AG08396 (cell line): ENCODE measurements at regions not wholly inside any gene's neighbourhood (a gene's known extent, or its start where the extent isn't known, plus 50 kb on each side); places are given as distances from the start of the nearest gene placed in this dataset.

Experiments used
- DNase-seq: peaks from one replicate; pipeline ENCODE4 v3.0.0; 2012; ENCODE audit warnings: low spot score, mixed read lengths

DNA sequence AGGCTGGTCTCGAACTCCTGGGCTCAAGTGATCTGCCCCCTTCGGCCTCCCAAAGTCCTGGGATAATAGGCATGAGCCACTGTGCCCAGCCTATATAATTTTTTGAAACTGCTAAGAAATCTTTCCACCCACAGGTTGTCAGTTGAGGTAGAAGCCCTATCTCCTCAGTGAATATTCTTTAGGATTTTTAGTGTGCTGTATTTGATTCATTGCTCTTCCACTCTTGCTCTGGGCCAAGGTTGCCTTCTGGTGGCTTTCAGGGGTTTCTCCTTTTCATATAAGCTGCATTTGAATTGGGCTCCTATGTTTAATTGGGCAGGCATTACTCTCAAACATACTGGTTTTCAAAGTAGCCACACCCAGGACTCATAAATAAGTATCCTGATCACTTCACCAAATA, 931.2 kb downstream of the GATA3 start:
- no peak for DNase-seq

DNA sequence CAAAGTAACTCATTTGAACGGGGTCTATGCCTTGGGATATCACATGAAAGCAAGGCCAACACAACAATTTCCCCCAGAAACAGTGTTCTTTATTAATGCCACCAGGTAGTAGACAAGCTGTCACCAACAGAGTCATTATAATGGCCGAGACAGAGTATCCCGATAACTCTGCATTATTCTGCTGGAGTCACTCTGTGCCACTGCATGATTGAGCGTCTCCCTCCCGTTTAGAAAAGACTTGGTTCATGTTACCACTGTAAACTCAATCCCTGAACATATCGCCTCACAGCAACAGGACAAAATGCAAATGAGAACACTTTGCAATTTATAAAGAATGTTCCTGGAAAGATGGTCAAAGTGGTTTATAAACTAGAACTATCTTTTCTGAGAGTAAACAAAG, 932.5 kb downstream of the GATA3 start:
- DNase-seq, result no peak

DNA sequence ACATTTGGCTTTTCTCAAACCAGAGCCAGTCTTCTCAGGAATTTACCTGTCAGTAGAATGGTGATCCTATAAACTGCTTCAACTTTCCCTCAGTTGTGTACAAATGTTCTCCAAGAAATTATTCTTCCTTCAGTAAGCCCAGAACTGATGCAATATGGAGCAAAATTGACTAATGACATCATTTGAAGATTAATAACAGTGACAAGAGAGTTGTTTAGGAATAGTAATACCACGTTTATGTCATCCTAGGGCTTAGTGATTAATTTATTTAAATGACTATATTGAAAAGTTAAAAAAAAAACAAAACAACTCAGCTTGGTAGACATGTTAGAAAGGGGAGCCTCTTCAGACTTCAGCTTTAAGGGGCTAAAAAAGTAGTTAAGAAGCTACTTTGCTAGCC, 933.2 kb downstream of the GATA3 start:
- DNase-seq, result no peak

DNA sequence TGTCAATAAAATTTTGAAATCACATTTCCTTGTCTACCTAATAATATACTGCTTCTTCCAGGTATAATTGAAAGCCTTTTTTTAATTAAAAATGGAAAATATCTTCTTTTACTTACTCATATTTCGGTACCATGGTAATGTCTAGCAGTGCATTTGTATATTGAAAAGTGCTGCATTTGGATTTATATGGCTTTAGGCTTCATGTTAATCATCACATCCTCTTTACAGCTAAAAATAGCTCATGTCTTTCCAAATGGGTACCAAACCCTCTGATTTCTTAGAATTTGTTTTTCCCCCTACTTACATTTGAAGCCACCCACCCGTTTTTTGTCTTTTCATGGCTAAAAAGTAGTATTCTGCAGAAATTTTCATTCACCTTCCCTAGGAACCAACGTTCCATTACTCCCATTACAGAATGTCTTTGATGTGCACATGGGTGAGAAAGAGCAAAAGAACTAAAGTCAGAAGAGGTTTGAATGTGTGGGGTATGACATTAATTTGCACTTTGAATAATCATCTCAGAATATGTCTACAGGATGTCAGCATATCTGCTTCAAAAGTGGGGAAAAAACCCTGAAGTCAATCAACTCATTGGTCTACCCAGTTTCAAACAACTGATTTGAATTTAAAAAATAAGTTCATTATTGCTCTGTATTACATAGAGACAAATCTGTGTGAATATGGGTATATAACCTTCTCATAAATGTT, 935.9 kb downstream of the GATA3 start:
- no peak for DNase-seq

DNA sequence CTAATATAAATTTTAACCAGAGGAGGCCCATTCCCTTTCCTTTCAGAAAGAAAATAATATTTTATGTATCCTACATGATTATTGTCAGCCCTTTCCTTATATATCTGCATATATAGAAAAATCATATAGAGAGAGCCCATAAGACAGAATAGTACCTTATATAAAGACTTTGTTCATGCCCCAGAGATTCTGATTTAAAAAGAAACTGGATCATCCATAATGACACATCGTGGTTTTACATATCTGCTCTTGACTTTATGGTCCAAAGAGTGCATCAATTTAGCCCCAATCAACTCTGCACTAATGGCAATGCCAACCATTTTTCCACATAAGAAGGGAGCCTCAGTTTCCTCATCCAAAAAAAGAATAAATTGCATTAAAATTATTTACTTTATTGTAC, 937.5 kb downstream of the GATA3 start:
- DNase-seq, result no peak

DNA sequence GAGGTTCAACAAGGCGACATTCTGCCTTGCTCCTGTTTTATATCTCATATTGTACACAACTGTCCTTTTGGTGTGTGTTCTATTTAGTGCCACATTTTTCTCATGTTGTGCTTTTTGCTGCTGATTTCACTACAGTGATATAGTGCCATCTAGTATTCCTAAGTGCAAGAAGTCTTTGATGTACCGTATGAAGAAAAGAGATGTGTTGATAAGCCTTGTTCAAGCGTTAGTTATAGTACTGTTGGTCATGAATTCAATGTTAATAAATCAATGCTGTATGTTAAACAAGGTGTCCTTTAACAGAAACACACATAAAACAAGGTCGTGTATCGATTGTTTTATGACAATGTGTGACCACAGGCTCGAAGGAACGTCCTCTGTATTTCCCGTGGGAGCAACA, 939.4 kb downstream of the GATA3 start:
- no peak for DNase-seq

DNA sequence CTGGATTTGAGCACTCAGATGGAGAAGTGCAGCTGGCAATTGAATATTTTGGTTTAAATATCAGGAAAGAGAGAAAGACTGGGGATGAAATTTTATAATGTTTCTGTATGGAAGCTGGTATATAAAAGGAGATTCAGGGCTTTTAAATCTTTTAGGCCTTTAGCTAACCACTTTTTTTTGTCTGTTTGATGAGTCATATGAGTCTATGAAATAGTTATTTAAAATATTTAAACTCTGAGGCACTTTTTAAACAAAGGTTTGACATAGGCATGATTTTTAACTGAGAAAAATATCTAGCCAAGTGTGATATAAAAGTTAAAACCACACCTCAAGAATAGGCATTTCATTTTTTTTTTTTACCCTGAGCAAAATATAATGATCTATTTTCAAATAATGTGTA, 944.3 kb downstream of the GATA3 start:
- DNase-seq, result no peak

DNA sequence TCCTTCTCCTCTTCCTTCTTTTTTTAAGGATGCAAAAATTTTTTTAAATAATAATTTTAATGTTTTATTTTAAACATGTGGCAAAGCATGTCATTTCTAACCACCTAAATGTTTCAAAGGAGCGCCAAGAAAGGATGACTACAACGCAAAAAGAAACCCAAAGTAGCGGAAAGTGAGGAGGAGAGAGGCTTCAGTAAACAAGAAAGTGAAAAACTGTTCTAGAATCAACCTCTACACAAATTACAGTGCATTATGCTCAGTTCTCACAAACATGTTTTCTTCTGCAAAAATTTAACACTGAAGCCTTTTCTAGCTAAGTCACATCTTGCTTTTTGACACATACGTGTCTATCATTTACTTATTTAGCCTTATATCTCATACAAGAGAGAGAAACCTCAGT, 948.6 kb downstream of the GATA3 start:
- DNase-seq, result no peak

DNA sequence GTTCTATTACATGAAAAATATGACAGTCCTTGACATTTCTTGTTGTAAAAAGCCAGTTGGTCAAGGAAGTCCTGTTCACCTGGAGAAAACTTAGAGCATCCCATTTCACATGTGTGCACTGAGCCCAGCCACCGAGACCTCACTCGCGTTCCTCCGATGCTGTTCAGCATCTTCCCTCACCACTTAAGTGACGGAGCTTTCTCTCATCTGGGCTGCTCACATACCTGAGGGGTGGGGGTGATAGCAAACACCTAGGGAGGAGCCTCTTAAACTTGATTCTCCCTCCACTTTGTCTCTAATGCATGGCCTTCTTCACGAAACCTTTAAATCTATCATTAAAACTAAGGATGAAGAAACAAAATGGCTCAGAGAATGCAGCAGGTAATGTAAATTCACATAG, 950.2 kb downstream of the GATA3 start:
- no peak for DNase-seq

DNA sequence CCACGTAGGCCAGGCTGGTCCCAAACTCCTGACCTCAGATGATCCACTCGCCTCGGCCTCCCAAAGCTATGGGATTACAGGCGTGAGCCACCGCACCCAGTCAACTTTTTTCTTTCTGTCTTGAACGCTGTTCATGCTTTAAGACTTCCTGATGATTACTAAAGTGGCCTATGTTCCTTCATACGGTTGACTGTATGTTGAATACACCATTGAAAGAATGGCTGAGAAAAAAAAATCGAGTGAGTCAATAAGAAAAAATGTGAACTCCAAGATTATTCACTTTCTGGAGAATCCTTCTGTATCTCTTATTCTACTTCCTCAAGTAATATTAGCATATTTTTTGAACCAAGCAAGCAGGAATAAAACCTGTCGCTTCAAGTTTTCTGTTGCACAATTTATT, 955.0 kb downstream of the GATA3 start:
- no peak for DNase-seq

DNA sequence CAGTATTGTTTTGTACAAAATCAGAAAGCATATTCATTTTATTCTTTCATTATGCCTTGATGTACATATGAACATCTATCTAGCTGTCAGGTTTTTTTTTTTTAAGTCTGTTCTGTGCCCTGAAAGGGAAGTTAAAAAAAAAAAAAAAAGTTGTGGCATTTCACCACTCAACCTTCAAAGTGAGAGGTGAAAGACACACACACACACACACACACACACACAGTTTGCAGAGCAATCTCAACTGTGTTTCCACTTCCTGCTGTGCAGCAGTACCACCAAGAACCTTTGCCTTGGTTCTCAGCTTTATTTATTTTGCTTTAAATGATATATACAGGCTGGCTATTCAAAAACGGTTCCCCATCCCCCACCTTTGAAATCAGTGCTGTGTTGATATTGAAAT, 955.6 kb downstream of the GATA3 start:
- no peak for DNase-seq

DNA sequence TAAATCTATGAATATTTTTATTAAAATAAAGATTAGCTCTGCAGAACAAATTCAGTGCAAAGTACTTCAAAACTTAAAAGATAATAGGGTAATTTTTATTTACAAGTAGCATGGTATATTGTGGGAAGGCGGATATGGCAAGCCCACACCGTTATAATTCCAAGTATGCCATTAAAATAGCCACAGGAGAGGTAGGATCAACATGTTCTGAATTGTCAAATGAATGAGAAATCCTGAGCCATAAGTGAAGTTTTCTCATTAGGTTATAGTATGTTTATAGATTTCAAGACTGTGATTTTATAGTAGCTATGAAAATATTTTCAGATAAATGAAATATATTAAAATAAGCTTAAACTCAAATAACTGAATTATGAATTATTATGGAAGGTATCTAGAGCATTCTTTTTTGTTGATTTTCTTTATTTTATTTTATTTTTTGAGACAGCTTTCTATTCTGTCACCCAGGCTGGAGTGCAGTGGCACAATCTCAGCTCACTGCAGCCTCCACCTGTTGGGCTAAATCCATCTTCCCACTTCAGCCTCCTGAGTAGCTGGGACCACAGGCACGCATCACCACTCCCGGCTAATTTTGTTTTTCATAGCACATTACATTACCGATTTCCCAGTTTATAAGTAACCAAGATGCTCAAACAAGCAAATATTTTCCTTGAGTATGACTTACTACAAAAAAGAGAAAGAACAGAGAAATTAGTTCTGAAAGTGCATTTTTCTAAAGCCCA, 956.6 kb downstream of the GATA3 start:
- DNase-seq, result no peak

DNA sequence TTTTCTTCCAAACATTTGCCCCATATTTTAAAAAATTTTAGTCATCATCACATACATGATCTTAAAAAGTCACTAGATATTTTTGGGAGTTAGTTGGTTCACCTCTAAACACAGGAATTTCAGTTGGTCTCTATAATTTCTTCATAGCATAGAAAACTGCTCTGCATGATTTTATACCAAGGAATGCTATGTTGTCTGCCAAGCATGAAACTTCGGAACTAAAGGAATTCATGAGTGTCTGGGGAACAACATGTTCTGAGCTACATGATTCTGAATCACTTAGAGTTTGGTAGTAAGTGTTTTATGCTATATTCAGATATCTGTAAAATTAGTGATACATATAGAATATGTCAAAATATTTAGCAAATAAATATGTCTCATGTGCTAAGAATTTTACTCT, 957.8 kb downstream of the GATA3 start:
- no peak for DNase-seq

DNA sequence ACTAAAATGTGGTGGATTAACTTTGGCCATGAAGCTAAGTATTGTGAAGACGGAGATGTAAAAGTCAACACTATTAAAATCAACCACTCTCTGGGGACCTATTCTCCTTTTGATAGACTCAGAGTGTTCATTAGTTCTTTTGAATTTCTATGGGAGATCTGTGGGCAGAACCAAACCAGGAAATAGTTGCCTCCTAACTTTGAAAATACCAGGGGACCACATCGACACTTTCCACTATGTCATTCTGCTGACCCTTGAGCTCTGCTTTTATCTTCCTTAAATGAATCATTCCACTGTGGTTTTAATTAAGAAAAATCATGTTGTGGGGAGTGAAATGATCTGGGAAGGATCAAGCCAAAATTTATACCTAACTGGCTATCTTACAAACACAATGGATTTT, 960.5 kb downstream of the GATA3 start:
- DNase-seq, result no peak

DNA sequence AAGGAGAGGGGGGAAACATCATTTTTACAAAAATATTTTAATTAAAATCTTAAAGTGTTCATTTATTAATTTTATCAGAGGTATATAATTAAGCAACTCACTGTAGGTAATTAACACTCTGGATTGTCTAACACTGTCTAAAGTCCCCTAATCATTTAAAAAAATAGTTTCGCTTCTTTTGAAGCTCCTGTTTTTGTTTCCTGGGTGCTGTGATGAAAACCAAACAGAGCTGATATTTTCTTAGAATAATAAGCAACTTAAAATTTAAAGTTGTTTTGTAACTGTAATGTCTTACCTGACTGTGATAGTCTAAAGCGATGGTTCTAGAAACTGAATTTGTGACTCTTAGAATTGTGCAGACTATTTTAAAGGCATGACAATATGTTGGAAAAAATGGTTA, 961.0 kb downstream of the GATA3 start:
- DNase-seq, result no peak

DNA sequence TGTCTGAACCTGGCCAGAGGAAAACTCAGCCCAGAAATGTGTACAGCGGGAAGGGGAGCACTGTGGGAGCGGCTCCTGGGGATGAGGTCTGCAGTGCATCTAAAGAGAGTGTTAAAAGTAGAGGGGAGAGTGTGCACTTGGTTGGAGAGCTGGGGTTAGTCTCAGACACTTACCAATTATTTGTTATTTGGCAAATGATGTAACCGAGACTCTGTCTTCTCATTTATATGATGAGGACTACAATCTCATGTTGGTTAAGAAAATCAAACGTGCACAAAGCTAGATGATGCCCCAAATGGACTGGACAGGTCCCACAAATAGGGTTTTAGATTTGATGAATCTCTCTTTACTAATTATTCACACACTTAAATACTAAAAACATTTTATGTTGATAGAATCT, 962.4 kb downstream of the GATA3 start:
- DNase-seq, result no peak

DNA sequence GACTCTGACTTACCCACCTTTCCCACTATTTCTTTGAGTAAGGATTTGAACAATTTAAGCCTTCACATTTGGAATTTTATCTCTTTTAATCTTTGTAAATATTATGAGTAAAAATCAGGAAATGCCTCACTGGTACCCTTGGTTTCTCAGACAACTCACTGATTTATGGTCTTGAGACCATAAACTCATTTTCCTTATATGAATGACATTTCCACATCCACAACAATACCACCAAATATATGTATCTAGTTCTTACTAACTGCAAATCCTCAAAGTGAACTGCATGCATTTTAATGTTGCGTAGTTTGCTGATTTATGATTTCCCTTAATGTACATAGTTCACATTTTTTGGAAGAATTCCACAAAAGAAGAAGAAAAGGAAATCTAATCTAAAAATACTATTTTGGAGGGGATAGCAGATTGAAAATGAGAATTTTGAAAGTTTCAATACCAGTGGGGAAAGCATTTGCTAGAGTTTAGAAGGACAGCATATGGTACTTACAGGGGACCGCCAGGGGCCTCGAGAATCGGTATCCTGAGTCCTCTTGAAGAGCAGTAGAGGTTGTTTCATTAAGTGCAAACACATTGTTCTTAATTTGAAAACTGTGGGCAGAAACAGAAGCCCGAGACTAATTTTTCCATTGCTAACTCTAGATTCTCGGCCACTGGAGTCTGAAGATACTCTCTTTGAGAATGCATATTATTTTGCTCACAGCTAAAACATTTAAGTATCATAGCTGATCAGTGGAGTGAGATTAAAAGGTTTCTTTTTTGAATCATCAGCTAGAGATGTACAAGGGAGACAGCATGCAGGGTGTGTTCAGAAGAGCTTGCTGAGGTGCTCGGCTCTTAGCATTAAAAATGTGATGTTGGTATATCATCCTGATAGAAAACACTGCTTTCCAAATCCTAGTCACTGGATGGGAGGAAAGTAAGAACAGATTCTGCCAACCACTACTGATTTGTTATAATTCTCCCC, 964.0 kb downstream of the GATA3 start:
- DNase-seq, result no peak

DNA sequence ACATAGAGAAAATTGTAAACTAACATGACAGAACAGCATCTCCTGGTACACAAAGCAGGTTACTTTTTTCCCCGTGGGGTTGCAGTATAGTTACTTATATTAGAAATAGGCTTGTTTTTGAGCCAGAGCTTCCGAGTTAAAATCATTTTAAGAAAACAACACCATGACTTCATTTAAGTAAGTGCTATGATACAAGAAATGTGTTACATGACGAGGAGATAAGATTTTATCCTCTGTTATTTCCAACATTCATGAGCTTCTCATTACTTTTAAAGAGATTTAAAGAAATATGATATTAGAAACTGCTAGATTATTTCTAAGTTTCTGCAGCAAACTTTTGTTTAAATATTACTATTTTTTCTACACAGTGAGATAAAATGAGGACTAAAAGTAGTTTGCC, 968.7 kb downstream of the GATA3 start:
- no peak for DNase-seq

DNA sequence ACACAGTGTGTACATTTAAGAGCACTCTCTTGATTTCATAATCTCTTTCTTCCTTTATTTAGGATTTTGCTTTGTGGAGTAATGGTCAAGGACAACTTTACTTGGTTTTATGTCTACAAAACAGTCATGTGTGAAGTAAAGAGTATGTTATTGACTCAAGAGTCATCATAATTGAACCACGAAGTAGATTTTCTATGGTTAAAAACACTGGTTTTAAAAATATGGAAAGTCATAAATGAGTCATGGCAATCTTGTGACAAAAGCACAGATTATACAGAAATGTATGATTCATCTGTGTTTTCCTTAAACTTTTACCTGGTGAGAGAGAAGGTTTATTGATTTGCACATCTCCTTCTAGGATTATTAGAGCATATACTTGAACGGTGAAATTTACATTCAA, 969.7 kb downstream of the GATA3 start:
- no peak for DNase-seq

DNA sequence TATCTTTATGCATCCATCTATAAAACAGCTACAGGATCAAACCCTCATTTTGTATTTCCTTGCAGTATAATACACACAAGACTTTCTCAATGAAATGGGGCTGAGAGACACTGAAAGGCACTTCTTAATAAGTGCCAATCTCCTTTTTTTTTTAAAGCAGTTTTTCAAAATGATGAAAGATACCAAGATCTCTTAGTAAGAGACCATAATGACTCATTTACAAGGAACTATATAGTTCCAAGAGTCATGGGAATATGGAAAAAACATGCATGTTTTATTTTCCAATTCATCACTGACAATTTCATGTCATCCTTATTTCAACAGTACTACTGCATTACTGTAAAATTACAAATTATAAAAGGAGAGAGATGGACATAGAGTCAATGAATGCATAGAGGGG, 973.7 kb downstream of the GATA3 start:
- DNase-seq, result no peak

DNA sequence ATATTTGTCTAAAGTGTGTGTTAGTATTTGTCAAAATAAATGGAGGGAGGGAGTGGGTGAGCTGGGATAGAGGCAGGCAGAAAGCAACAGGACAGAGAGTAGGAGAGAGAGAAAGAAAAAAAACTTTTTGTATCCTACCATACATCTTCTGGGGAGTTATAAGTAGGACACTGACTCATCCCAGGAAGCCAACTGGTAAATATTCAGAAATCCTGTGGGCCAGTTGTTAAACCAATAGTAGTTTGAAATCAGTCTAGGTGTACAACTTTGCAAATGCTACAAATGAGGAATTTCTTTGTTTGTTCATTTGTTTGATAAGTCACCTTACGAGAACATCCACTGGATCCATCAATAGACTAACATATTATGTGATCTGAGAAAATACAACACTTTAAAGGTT, 980.9 kb downstream of the GATA3 start:
- DNase-seq, result no peak

DNA sequence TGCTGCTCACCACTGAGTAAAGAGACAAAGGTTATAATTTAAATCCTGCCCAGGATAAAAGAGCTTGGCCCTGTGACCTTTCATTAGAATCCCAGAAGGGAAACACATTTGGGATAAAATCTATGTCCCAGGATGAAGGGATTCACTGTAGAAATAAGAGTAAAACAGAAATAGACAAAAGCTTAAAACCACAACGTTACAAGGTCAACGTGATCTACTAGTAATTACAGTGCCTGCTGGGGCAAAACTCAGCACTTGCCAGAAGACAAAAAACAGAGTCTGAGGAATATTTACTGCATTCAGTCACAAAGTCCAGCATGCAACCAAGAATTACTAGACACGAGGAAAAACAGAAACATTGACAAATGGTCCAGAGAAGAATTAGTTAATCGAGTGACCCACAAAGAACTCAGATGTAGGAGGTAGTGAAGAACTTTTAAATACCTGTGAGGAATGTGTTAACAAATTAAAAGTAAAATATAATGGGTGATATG, 982.3 kb downstream of the GATA3 start:
- DNase-seq, result no peak
